H9 (cell line): ENCODE measurements at regions not wholly inside any gene's neighbourhood (a gene's known extent, or its start where the extent isn't known, plus 50 kb on each side); places are given as distances from the start of the nearest gene placed in this dataset.

ENCODE experiments used
- DNase-seq: peaks from one replicate; pipeline ENCODE4 v3.0.0-alpha.2; 2017
- H2AFZ ChIP-seq: one replicate; pipeline ENCODE4 v1.6.1; 2013; ENCODE audit warnings: mild to moderate bottlenecking, low read length, control low read depth, moderate library complexity
- H2AK5ac ChIP-seq: 2 replicates; pipeline ENCODE4 v1.6.1; 2013; ENCODE audit warnings: low read length, control low read depth, mixed read lengths; ENCODE audit not compliant: insufficient read length
- H2BK120ac ChIP-seq: one replicate; pipeline ENCODE4 v1.6.1; 2013; ENCODE audit warnings: low read depth, mild to moderate bottlenecking, low read length, control low read depth, inconsistent platforms; ENCODE audit not compliant: poor library complexity, severe bottlenecking
- H2BK12ac ChIP-seq: 2 replicates; pipeline ENCODE4 v1.6.1; 2013; ENCODE audit warnings: low read length, control low read depth, mixed read lengths, low read depth; ENCODE audit not compliant: insufficient read length
- H2BK15ac ChIP-seq: 2 replicates; pipeline ENCODE4 v1.6.1; 2013; ENCODE audit warnings: low read depth, low read length, control low read depth
- H2BK20ac ChIP-seq: one replicate; pipeline ENCODE4 v1.6.1; 2013; ENCODE audit warnings: low read depth, mild to moderate bottlenecking, low read length, control low read depth, inconsistent platforms; ENCODE audit not compliant: poor library complexity, severe bottlenecking
- H2BK5ac ChIP-seq: 2 replicates; pipeline ENCODE4 v1.6.1; 2013; ENCODE audit warnings: low read length, control low read depth, mixed read lengths; ENCODE audit not compliant: insufficient read length
- H3K14ac ChIP-seq: 2 replicates; pipeline ENCODE4 v1.6.1; 2013; ENCODE audit warnings: low read length, control low read depth; ENCODE audit not compliant: insufficient read depth
- H3K18ac ChIP-seq: 2 replicates; pipeline ENCODE4 v1.6.1; 2013; ENCODE audit warnings: low read depth, mild to moderate bottlenecking, mixed read lengths, low read length, control low read depth; ENCODE audit not compliant: insufficient read length
- H3K23ac ChIP-seq: 2 replicates; pipeline ENCODE4 v1.6.1; 2013; ENCODE audit warnings: low read length, control low read depth, mixed read lengths, low read depth; ENCODE audit not compliant: insufficient read length
- H3K23me2 ChIP-seq: 2 replicates; pipeline ENCODE4 v1.6.1; 2013; ENCODE audit warnings: low read depth, mild to moderate bottlenecking, mixed read lengths, low read length, control low read depth; ENCODE audit not compliant: insufficient read length, poor library complexity, severe bottlenecking
- H3K27ac ChIP-seq: 2 replicates; pipeline ENCODE4 v1.5.1; 2013; ENCODE audit warnings: low read length, control low read depth, mixed read lengths, low read depth; ENCODE audit not compliant: insufficient read length
- H3K27me3 ChIP-seq: 2 replicates; pipeline ENCODE4 v1.6.1; 2013; ENCODE audit warnings: low read length, control low read depth, inconsistent platforms; ENCODE audit not compliant: insufficient read depth
- H3K4ac ChIP-seq: 2 replicates; pipeline ENCODE4 v1.6.1; 2013; ENCODE audit warnings: low read depth, mild to moderate bottlenecking, control low read depth, inconsistent platforms, low read length, moderate library complexity
- H3K4me1 ChIP-seq: 2 replicates; pipeline ENCODE4 v1.6.1; 2013; ENCODE audit warnings: low read length, control low read depth, inconsistent platforms; ENCODE audit not compliant: insufficient read depth
- H3K4me2 ChIP-seq: 2 replicates; pipeline ENCODE4 v1.6.1; 2013; ENCODE audit warnings: low read length, control low read depth, mixed read lengths; ENCODE audit not compliant: insufficient read length, insufficient read depth
- H3K56ac ChIP-seq: 2 replicates; pipeline ENCODE4 v1.6.1; 2013; ENCODE audit warnings: low read depth, mild to moderate bottlenecking, mixed read lengths, low read length, control low read depth; ENCODE audit not compliant: insufficient read length
- H3K79me1 ChIP-seq: 2 replicates; pipeline ENCODE4 v1.6.1; 2013; ENCODE audit warnings: low read depth, mild to moderate bottlenecking, moderate library complexity, low read length, control low read depth, inconsistent platforms; ENCODE audit not compliant: insufficient read depth, poor library complexity, severe bottlenecking
- H3K79me2 ChIP-seq: 2 replicates; pipeline ENCODE4 v1.6.1; 2013; ENCODE audit warnings: low read length, control low read depth, inconsistent platforms; ENCODE audit not compliant: insufficient read depth
- H3K9ac ChIP-seq: 2 replicates; pipeline ENCODE4 v1.6.1; 2013; ENCODE audit warnings: low read length, control low read depth, mixed read lengths; ENCODE audit not compliant: insufficient read length; ENCODE audit errors: extremely low read depth
- H3K9me3 ChIP-seq: one replicate; pipeline ENCODE4 v1.6.1; 2013; ENCODE audit warnings: low read depth, low read length, inconsistent platforms; ENCODE audit not compliant: control insufficient read depth
- H3T11ph ChIP-seq: one replicate; pipeline ENCODE4 v1.6.1; 2013; ENCODE audit warnings: mild to moderate bottlenecking, low read length, control low read depth, inconsistent platforms
- H4K20me1 ChIP-seq: one replicate; pipeline ENCODE4 v1.6.1; 2013; ENCODE audit not compliant: control insufficient read depth, insufficient read length, insufficient read depth
- H4K5ac ChIP-seq: 2 replicates; pipeline ENCODE4 v1.6.1; 2013; ENCODE audit warnings: low read depth, mild to moderate bottlenecking, mixed read lengths, low read length, control low read depth; ENCODE audit not compliant: insufficient read length
- H4K8ac ChIP-seq: replicated peaks from 2 replicates; pipeline ENCODE4 v1.6.1; 2013; ENCODE audit warnings: low read length, control low read depth, mixed read lengths, low read depth; ENCODE audit not compliant: insufficient read length
- H4K91ac ChIP-seq: 2 replicates; pipeline ENCODE4 v1.6.1; 2013; ENCODE audit warnings: low read depth, mild to moderate bottlenecking, moderate library complexity, mixed read lengths, low read length, control low read depth; ENCODE audit not compliant: insufficient read length
- H3K27ac Mint-ChIP-seq, 3 experiments: 2 replicates in 2 of 3; 3 replicates in 1 of 3; pipeline ENCODE4 v1.8.0; 2020 to 2021; ENCODE audit warnings: mixed read lengths in 3 of 3, mild to moderate bottlenecking in 1 of 3, moderate library complexity in 1 of 3
- H3K27me3 Mint-ChIP-seq: 2 replicates; pipeline ENCODE4 v1.8.0; 2021; ENCODE audit warnings: low read depth, mild to moderate bottlenecking, moderate library complexity, mixed read lengths
- H3K36me3 Mint-ChIP-seq, 3 experiments: 2 replicates in 2 of 3; 3 replicates in 1 of 3; pipeline ENCODE4 v1.8.0; 2020 to 2021; ENCODE audit warnings: low read depth in 3 of 3, mixed read lengths in 3 of 3; ENCODE audit not compliant: insufficient read depth in 1 of 3
- H3K4me1 Mint-ChIP-seq, 2 experiments: 2 replicates each; pipeline ENCODE4 v1.8.0; 2020; ENCODE audit warnings: mixed read lengths in 2 of 2
- H3K4me3 Mint-ChIP-seq, 2 experiments: 2 replicates in 1 of 2; 3 replicates in 1 of 2; pipeline ENCODE4 v1.8.0; 2020 to 2021; ENCODE audit warnings: mild to moderate bottlenecking in 2 of 2, mixed read lengths in 2 of 2, moderate library complexity in 1 of 2
- H3K9me3 Mint-ChIP-seq, 2 experiments: 2 replicates in 1 of 2; 3 replicates in 1 of 2; pipeline ENCODE4 v1.8.0; 2020; ENCODE audit warnings: mild to moderate bottlenecking in 2 of 2, mixed read lengths in 2 of 2, moderate library complexity in 1 of 2
- CTCF ChIP-seq: fragments of 200-600 bp; sonication (generic); conservative IDR thresholded peaks from 3 replicates; pipeline ENCODE4 v1.8.0; 2021; ENCODE audit warnings: antibody characterized with exemption, mild to moderate bottlenecking
- WGBS: extraction: QIAGEN DNeasy Blood & Tissue Kit; methylation state at CpG from one replicate; pipeline ENCODE4 v1.1.7; 2013; ENCODE audit warnings: missing lambda C conversion rate, low lambda C conversion rate, mixed read lengths; ENCODE audit not compliant: insufficient read length; ENCODE audit errors: extremely low coverage; 5-methylcytosine and 5-hydroxymethylcytosine counted together

DNA sequence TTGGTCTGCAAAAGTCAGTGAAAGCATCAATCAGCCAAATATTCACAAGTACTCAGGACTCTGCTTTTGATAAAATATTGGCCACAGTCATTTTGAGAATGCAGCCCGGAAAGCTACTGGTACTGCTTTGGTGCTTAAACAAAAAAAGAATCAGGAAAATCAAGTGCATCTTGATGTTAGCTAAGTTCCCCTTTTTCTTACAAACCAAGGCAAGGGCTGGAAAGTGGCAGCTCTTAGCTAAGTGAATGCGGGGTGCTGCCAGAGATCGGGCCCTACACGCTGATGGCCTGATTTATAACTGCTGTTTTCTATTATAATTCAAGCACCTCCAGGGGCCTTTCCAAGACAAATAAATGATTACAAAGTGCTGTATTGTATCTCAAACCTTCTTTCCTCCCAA, 136.8 kb upstream of the MGMT start:
- Mint-ChIP-seq H3K27ac (no peak overlapping the region), H3K4me1 (peaks cover 13 to 25% of the 10 kb centered on the region in 2 experiments), H3K9me3 (no peaks in the 10 kb centered on the region), H3K27me3 (peaks cover 4% of the 10 kb centered on the region), H3K36me3 (no peaks in the 10 kb centered on the region), H3K4me3 (no peak overlapping the region)
- Histone ChIP-seq H4K20me1 (no peaks in the 10 kb centered on the region), H2BK5ac (no peak overlapping the region), H2BK20ac (no peak overlapping the region), H3K9ac (no peak overlapping the region), H2AK5ac (no peak overlapping the region), H3K18ac (no peak overlapping the region), H2BK15ac (no peak overlapping the region), H2BK120ac (no peak overlapping the region), H3K9me3 (no peaks in the 10 kb centered on the region), H3K27me3 (no peaks in the 10 kb centered on the region), H3K27ac (no peak overlapping the region), H3K23me2 (no peaks in the 10 kb centered on the region), H3K79me2 (no peaks in the 10 kb centered on the region), H3K23ac (no peak overlapping the region), H3K79me1 (no peaks in the 10 kb centered on the region), H3K56ac (no peak overlapping the region), H4K8ac (no peak overlapping the region), H3K4me2 (no peak overlapping the region), H3T11ph (no peak overlapping the region), H3K4ac (no peak overlapping the region), H3K14ac (no peak overlapping the region), H2AFZ (no peak overlapping the region), H3K4me1 (0 out of 2 replicates have a peak, but pooled peaks cover 2% of the 10 kb centered on the region), H4K5ac (no peak overlapping the region), H4K91ac (no peak overlapping the region), H2BK12ac (no peak overlapping the region)
- no peak for TF ChIP-seq CTCF
- DNase-seq, result no peak
- no CpG with 5 or more reads among the region's 4 CpGs for WGBS
